DMS79 treated with DMSO at 0.1 percent for 48 hours (cell line): ENCODE measurements at regions not wholly inside any gene's neighbourhood (a gene's known extent, or its start where the extent isn't known, plus 50 kb on each side); places are given as distances from the start of the nearest gene placed in this dataset.
A peak's percentile ranks its signal among the peaks of the same experiment; 100 is the strongest.

Experiments
- DNase-seq: peaks from one replicate; lab custom pipeline; 2025; lab: John Stamatoyannopoulos, UW

DNA sequence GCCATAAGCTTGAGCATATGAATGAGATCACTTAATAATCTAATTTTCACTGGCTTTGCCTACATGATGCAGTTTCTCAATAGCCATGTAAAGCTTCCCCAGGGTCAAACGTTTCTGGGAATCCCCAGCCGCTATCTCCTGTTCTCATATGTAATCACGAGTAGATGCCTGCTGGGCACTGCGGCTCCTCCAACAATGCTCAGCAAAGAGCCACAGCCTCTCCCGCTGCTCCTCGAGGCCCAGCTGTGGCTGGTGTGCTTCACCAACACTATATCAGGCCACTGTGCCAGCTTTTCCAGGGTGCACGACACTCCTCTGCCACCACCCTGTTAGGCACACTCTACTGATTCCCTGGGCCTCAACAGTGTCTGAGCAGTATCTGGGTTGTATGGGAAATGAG, 78.3 kb upstream of the RASGEF1B start:
- DNase-seq = no peak

DNA sequence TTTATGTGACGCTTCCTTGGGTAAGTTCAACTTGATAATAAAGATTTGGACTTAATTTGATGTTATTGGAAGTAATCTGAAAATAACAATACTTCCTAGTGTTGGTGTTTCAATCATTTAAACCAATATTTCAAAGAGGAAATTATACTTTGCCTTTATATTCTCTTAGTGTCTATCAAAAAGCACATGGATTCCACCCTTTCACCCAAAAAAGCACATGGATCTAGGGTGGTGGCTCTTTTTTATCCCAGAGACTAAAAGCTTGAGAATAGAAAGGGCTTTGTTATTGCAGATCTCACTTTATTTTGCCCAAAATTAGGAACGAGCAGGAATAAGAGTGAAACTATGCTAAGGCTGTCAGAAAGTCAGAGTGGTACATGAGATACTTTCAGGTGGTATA, 75.1 kb upstream of the RASGEF1B start:
- DNase-seq = no peak

DNA sequence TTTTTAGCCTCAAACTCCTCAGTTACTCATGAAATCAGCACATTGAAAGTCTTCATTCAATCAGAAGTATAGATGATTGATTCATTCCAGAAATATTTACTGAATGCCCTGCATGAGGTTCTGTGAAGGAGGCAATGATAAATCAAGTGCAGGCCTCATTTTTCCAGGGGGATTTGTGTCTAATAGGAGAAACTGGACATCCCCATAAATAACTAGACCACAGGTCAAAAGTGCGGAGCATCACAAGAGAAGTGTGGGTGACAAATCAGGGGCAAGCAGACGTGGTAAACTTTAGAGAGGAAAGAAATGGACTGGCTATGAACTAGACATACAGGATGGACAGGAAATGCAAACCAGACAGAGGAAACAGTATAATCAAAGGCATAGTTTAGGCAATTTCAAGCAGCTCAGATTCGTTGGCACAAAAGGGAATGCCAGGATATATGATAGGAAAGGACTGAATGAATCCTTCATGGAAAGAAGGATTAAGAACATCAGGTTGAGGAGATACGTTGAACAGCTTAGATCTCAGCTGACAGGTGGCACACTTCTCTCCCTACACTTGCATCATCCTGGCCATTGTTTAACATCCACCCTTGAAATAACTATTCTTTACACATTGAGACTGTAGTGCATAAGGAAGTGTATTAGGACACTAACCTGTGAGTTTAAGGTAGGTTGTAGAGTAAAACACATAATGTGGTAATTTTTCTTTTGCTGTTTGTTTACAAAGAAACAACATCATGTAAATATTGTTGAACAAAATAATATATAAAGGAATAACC, 69.6 kb upstream of the RASGEF1B start:
- DNase-seq = no peak

DNA sequence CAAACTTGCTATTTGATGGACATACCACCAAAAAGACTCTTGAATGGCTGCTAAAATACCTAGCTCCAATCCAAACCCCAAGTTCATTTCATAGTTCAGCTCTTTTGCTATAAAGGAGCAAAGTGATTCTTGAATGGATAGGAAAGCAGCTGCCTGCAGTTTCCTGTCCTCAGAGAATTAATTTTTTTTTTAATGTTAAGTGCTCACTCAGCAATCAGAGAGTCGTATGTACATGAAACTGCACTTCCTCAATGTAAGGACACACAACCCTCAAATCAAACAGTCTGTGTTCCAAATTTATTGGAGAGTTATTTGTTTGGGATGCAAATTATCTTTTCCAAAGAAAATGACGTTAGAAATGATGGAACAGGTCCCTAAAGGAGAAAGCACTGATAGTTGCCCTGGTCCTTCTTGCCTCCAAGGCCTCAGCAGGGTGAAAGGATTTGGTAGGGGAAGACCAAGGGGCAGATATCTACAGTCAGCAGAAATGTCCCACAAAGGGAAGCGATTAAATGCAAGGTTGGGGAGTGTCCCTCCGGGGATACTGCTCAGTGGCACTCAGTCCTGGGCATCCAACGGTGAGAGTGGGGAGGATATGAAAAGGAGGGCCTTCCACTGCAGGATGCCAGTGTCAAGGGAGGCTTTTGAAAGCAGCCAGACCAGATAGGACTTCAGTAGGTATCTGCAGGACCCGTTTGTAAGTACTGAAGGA, 67.2 kb upstream of the RASGEF1B start:
- DNase-seq = peak; percentile 3

DNA sequence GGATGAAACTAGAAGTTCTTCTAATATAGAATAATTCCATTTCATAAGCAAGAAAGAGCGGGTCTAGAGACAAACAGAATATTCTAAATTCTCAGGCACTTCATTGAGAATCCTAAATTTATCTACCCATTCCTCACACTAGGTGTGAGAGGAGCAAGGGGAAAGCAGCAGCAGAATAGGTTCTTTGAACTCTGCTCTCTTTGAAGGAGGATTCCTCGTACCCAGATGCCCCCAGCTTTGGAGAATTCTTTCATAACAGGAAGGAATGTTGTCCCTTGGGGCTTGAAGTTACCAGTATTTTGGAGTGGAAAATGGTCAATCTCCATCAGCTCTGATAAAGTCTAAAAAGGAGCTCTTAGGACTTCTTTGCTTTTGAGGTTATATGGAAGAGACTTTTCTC, 59.7 kb upstream of the RASGEF1B start:
- DNase-seq = no peak

DNA sequence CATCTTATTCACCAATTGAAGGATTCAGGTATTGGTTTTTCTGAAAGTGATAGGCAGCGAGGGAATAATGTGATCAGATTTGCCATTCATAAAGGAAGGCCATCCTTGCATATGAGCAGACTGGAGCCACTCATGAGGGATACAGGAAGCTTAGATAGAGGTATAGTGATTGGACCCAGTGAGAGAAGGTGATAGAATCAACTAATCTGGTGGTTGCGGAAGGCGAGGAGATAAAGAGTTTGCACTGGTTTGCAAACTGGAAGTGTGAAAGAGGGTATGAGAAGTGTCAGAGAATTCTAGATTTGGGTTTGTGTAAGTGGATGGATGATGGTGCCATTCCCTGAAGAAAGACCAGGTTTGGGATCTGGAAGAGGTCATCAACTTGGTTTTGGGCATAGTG, 57.3 kb upstream of the RASGEF1B start:
- DNase-seq = no peak

DNA sequence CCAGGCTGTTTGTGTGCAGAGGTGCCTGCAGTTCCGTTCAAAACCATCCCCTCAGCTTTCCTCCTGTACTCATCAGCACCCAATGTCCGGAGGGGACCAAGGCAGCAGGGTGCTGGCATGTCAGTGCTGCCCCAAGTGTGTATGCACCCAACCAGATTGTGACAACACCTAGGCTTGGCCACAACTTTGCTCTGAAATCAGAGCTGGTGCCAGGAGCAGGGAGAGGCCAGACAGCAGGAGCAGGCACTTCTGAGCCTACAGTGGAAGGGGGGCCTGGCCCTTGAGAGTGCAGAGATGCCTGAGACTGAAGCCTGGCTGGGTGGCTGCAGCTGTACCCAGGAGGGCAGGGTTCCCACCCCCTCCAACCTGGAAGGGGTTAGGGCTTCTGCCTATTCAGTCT, 56.5 kb upstream of the RASGEF1B start:
- DNase-seq = no peak

DNA sequence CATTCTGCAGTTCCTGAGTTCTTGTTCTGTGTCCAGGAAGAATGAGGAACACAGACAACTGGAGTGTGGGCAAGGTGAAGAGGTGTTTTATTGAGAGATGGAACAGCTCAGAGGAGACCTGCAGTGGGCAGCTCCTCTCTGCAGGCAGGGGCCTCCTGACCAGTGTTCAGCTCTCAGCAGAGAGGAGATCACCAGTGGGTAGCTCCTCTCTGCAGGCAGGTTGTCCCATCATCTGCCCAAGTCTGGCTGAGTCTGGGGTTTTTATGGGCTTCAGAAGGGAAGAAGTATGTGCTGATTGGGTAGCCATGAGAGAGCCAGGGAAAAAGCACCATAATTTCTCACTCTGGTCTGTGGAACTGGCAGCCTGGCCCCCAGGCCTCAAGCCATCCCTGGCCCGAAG, 56.0 kb upstream of the RASGEF1B start:
- no peak for DNase-seq

DNA sequence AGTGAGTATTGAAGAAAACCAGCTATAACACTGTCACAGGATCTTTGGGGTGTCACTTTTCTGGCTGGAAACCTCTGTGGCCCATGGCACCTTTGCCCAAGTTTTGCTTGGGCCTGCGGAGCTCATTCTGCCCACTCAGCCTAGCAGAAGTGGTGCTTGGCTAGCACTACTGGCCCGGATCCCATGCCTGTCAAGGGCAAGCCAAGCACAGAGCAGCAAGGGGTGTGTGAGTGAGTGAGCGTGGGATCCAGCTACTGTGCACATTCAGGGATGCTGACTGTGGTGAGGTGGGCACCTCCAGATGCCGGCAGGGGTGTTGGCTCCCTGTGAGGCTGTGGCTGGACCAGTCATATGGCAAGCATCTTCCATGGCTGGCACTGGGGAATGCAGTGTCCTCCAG, 55.4 kb upstream of the RASGEF1B start:
- no peak for DNase-seq

DNA sequence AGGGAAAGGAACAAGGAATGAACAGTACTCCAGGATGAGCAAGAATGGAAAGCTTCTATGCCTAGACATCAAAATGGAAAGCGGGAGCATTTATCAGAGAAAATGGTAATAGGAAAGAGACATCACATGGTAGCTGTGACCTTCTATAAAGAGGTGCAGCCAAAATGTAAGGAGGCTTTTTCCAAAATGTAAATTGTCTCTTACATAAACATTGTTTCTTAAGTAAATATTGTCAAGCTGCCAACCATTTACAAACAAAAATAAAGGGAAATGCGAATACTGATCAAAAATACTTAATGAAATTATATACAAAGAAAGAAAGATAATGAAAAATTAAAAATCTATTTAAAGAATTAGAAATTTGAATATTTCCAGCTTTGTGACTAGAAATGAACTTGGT, 55.0 kb upstream of the RASGEF1B start:
- no peak for DNase-seq

DNA sequence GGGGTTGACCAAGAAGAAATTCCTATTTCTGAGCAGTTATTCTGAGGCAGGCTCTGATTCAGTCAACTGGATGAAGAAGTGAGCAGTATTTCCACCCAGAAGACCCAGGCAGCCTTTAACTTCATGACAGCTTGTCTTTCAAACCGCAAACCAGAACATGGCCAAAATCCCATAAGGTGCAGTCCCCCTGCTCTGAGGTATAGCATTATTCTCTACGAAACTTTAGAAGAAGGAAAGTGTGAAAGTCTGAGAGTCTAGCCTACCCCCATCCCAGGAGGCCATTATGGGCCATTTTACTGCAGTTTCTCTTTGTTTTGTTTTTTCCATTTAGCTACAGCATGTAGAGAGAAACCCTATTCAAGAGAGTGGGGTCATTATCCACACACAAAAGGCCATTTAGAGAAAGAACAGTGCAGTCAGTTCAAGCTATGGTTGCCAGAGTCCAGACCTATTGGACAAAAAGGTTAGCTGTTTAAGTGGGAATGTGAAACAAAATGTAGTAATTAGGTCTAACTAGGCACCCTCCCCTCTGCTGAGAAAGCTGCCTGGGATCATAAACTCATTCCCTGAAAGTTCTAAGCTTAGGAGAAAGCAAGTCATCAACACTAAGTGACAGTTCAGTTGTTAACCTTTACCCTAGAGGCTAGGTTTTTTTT, 52.1 kb upstream of the RASGEF1B start:
- no peak for DNase-seq

DNA sequence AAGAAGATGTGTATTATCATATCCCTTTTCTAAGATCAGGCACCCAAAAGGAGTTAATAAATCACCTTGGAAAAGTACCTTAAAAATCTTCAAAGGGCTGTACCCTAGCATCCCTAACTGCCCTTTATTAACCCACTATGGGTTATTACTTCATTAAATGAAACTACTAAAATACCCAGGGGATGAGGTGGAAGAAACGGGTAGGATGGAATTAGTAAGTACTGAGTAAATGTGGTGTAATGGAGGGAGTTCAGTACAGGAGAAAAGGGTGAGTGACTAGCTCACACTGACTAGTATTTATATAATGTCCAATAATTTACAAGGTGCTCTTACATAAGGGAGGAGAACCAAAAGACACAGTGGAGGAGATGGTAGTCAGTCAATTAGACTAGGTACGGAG, 51.0 kb upstream of the RASGEF1B start:
- no peak for DNase-seq

DNA sequence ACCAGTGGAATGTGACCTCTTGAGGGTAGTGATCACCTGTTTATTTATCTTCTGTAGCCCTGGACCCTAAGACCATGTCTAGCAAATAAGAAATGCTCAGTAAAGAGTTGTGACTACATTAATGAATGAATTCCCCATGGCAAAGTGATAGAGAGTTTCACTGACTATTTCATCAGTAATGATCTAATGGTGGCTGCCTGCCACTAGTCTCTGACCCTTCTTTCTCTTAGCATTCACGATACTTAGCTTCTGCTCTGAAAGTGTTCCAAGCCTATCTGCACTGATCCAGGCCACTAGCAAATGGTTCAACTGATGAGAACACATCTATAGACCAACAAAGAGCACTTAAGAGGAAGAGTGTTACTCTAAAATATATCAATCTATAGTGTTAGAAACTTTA, 50.0 kb upstream of the RASGEF1B start:
- no peak for DNase-seq
